T1000 (cell line): ENCODE measurements at regions not wholly inside any gene's neighbourhood (a gene's known extent, or its start where the extent isn't known, plus 50 kb on each side); places are given as distances from the start of the nearest gene placed in this dataset.
"Not testable (repeated sequence)": the region's sequence is repeated elsewhere in the genome, so short reads cannot be mapped to it uniquely, and the experiment has no call there.

Experiments
- DNase-seq: peaks from one replicate; lab custom pipeline; 2025; ENCODE audit warnings: mixed read lengths; lab: John Stamatoyannopoulos, UW

DNA sequence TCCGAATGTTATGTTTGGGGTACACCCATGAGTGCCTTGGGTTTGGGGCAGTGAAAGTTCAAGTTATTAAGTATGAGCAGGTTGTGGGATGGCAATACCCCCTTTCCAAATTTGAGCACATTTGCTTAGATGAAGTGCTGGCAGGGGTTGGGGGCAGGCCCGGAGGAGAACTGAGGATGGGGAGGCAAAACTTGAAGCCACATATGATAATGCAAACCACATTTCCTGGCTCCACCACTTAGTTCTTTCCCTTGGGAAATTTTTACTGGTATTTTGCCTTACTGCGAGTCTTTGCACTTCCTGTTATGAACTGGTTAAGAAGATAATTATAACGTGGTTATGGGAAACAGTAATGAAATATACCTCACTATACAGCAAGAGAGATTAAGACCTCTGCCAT lies 336.0 kb upstream of the ONECUT1 start:
- no peak for DNase-seq

DNA sequence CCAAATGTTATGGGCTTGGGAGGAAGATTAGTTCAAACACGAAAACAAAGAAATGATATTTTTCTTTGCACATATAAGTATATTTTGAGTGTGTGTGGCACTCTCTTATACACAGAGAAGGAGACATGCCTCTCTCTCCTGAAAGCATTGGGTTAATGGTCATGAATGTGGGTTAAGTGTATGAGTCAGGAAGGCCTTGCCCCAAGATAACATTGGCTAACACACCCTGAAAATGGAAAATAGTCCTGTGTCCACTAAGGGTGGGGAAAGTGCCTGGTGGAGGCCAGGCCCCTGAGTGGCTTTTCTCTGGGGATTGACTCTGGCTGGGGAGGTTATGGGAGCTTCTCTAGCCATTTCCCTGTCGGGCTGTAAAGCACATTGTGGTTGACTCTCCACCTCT lies 332.7 kb upstream of the ONECUT1 start:
- DNase-seq = no peak

DNA sequence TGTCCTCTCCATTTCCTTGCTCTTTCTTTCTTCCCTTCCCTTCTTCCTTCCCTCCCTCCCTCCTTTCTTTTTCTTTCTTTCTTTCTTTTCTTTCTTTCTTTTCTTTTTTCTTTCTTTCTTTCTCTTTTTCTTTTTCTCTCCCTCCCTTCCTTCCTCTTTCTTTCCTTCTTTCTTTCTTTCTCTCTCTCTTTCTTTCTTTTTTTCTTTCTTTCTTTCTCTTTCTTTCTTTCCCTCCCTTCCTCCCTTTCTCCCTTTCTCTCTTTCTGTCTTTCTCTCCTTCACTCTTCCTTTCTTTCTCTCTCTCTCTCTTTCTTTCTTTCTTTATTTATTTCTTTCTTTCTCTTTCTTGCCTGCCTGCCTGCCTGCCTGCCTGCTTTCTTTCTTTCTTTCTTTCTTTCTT lies 326.8 kb upstream of the ONECUT1 start:
- DNase-seq = not testable (repeated sequence)

DNA sequence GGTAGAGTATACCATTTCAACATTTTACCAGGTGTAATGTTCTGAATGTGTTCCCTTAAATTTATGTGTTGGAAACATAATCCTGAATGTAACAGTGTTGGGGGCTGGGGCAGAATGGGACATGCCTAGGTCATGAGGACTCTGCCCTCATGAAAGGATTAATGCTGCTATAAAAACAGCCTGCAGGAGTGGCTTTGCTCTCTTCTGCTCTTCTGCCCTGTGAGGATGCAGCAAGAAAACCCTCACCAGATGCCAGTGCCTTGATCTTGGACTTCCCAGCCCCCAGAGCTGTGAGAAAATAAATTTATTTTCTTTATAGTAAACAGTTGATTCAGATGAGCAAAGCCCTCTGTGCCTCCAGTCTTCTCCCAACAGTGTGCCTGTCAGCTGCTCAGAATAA lies 326.0 kb upstream of the ONECUT1 start:
- DNase-seq = no peak

DNA sequence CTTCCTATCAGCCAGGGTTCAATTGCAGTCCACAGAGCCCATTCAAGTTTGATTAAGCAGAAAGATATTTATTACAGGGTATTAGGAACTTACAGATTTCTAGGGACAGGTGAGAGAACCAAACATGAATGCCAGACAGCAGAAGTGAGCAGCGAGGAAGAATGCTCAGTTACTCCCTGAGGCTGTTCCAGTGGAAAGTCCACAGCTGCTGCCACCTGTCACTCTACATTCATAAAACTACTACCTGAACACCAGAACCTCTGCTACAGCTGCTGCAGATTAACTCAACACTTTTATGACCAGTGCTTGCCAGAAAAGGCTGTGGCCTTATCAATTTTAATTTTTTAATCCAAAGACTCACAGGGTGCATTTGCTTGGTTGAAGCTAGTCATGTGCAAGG lies 325.4 kb upstream of the ONECUT1 start:
- no peak for DNase-seq

DNA sequence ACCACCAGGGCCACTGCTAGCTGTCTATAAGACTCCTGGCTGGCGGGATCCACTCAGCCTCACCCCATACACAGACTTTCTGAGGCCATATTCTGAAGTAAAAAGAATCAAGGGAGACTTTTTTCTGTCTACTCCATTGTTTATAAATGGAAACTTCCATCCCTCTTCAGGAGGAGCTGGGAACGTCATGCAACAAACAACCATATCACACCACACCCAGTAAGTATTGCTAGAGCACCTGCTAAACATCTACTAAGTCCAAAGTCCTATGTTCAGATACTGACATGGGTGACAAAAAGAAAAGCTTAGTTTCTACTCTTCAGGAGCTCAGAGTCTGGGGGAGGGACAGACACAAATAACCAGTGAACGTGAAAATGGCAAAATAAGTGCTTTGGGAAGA lies 324.8 kb upstream of the ONECUT1 start:
- no peak for DNase-seq

DNA sequence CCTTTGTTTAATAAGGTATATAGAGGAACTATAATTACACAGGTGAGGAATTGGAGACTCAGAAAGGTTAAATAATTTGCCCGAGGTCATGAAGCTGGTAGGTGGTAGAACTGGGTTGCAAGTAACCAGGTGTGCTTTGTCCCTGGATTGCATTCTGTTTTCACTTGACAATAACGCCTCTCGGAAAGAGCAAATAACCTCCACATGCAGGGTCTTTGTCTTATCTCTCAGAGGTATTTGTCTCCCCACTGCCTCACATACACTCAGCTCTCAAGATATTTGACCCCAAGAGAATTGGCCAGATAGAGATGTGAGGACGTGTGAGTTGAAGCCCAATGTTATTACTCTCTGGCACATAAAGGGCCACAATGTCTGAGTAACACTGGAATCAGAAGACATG lies 320.9 kb upstream of the ONECUT1 start:
- no peak for DNase-seq

DNA sequence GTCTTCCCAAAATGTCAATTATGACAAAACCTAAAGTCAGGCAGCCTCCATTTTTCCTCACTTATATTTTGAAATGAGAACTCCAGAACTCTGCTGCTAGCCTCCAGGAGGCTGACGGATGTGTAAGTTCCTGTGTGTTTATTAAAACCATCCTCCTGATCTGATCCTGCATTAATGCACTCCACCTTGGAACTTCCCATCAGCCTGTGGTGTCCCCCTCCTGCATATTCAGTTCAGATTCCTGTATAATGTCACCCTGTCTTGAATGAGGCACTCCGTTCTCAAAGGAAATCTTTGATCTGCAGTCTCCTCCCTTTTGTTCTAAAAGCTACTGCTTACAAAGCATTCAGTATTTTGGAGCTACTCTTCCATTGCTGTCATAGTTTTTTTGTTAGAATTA lies 318.2 kb upstream of the ONECUT1 start:
- DNase-seq = no peak

DNA sequence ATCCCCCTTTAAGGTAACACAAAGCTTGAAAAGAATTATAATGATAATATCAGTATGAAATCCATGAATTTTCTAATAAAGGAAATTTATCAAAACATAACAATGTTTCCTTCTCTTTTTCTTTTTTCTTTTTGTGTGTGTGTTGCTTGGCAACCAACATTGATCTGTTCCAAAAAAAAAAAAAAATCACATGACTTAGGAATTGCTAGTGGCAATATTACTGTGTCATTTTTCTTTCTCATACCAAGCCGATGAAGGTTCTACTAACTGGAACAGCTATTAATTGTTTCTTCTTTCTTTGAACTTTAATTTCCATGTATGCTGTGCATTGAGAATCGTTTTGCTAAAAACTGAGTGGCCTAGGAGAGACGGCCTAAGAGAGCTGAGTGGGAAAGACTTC lies 317.7 kb upstream of the ONECUT1 start:
- DNase-seq = no peak

DNA sequence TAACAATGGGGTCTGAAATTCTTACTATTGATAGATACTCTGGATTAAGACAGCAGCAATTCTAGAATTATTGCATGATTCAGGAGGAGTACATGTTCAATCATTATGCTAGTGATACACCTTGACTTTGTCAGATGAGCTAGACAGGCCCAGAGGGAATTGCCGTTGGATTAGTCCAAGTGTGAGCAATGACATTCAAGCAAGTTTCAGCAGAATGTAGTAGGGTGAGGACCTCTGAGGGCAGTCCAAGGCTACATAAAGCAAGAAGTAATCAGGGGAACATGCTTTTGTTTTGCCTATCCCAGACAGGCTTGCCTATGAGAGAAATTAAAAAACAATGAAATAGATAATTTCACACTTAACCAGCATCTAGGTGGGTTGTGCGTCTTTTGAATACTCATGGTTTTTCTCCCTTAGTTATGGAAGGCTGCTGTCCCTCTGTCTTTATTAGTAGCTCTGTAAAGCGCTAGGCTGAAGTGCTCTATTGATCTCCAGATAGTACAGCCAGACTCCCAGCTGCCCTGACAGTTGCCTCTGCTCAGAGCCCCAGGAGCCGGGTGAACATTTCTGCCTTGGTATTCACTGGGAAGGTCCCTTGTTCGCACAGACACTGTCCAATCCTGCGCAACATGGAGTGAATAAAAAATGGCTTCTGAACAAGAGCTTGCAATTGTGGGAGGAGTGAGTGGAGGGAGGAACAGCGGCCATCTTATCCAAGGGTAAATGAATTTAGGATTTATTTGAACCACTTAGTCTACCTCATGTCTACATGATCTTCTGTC lies 316.6 kb upstream of the ONECUT1 start:
- no peak for DNase-seq

DNA sequence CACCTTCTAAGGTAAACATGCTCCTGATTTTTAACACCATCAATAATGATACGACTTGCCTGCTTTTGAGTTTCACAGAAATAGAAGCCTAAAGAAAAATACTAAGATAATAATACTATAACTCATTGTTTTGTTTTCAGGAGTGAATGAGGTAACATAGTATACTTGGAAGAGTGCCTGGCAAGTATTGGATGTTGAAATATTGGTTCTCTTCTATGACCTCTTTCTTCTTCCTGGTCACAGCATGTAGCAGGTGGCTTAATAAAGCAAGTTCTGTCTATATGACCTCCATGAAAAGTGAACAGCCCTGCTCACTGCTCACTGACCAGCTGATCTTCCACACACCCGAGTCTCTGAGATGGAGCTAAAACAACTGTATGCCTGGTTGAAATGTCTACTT lies 312.3 kb upstream of the ONECUT1 start:
- DNase-seq = no peak

DNA sequence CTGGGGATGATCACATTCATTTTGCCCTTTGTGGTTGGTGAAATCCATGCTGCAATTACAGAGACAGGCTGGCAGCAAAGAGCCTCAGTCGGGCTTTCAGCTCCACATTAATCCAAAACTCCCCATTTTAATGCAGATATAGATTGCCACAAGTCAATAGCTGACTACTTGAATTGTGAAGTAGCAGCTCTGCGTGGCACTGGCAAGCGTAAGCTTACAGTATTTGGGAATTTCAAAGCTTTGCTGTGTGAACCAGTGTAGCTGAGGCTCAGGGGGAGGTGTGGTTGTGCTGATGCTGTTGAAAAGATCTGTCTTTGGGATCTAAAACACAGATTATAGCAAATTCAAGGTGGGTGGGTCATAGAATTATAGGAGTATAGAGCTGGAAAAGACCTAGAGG lies 290.3 kb upstream of the ONECUT1 start:
- no peak for DNase-seq

DNA sequence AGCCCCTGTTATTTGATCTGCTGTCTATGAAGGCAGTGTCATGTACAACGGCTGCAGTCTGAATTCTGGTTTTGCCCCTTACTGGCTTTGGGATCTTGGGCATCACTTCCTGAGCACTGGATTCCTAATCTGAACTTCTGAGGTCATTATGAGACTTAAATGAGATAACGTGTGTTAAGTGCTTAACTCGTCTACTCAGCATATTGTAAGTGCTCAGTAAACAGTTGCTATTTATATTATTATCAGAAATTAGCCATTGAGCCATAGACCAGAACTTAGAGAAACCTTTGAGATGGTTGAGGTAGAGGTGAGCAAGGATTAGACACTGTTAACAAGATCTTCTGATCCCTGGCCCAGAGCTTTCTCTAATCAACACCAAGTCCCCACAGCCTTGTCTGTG lies 284.1 kb upstream of the ONECUT1 start:
- DNase-seq = no peak

DNA sequence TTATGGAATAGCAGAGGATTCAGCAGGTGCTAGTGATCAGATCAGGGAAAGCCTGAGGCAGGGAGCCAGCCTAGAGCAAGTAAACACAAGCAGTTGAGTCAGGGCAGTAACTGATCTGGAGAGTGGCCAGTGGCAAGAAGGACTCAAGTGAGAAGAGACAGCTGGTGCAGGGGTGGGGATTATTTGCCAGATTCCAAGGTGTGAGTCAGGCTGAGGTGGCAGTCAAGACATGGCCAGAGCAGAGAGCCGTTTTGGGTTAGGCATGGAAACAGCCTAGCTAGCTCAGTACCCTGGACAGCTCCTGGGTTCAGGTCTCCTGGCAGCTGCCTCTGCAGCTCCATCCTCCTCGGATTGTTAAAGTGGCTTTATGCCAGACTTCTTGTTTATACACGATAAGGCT lies 281.9 kb upstream of the ONECUT1 start:
- peak; percentile 88 for DNase-seq

DNA sequence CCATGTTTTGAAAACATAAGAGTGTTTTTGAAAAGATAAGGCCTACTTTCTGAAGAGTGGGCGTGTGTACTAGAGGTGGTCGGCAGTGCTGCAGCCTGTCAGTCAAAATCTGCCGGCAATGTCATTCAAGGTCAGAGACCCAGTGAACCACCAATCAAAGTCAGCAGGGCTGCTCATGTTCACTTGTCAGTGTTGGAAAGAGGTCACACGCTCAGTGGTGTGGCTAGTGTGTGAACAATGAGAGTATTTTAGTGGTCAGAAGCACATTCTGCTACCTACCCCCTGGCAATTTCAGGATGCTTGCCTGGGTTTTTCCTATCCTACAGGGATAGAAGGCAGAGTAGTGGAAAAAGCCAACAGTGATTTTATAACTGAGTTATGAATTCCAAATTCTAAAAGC lies 278.5 kb upstream of the ONECUT1 start:
- DNase-seq = no peak

DNA sequence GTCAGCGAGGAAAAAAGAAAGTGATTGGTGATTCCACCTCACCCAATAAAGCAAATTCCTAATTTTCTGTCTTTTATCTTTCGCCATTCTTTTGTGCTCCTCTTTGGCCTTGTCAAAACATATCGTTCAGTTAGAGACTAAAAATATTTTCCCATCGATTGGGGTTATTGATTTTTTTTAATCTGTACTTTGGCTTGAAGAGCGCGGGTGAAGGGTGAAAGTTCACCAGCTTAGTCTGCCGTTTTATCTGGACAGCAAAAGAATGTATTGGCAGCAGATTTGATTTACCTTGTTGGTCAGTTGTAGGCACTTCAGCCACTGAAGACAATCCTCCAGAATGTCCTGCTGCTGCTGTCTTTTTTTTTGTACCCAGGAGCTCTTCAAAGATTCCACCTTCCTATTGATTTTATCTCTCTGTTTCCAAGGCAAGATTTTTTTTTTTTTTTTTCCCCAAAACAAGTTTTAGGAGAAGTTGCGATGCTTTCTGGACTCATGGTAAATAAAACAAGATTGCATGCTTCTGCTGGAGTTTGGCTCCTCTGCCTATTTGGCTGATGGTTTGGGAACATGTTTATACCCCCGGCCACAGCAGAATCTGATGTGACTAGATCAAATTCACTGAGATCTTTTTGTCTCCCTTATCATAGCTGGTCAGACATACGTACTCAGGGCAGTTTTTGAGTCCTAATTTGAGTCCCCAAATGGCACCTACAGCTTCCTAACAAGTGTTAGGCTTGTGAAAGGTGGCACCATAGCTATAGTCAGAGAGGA lies 269.3 kb upstream of the ONECUT1 start:
- DNase-seq = no peak

DNA sequence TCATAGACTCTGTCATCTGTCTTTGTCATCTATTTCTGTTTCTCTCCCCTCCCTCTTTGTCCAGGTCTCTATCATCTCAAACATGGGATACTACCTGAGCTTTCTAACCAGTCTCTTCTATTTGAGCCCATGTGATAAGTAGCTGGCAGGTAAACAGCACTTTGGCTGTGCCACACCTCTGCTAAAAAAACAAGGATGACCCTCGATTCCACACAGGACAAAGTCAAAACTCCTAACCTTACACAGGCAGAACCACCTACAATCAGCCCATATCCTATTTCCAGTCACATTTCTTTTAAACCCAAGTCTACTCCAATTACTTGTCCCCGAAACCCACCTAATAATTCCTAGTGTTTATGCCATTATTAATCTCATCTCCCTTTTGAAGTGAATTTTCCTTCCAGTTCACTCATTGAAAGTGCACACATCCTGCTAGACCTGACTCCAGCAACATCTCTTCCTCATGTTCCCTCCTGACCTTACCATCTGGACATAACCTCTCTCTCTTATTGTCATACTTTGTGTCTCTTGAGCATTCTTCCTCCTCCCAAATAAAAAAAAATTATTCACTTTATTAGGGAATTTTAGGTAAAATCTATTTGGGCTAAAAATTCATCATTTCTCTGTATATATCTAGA lies 256.1 kb upstream of the ONECUT1 start:
- DNase-seq = no peak

DNA sequence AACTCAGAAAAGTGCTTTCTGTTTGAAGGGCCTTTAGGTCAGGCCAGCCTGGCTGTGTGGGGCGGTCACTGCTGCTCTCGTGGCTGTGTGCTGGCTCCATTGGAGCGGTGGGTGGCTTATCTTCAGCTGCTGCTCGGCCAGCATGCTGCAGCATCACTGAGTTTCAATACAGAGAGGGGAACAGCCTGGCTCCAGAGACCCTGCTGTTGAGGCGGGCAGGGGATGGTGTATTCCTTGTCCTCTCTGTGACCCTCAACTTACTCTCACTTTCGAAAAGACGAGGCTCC lies 248.5 kb upstream of the ONECUT1 start:
- no peak for DNase-seq

DNA sequence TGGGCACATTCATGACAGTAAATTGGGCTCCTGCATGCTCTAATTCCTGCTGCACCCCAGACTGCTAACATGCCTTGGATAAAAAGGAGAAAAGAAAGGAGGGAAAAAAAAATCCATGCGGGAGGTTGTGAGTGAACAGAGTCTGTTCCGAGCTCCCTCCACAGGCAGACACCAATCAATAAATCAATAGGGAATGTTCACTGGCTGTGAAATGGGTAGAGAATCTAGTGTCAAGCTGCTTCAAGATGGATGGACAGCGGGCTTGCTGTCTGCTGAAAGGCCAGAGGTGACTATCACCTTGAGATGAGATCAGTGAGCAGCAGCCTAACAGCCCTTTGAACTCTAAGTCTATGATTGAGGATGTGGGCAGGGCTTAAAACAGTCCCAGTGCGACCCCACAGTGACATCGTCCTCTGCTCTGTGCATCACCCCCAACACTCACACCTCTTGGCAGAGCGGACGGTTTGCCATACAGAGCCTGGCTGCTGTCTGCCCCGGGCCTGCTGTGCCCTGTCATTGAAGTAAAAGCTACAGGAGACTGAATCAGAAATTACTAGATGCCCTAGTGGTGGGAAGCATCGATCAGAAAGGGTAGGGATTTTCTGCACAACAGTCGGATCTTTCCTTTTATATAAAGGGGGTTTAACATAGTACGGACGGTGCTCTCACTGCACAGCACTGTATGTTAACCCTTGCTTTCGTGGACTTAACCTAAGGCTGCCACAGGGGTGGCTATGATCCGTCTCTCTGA lies 247.9 kb upstream of the ONECUT1 start:
- no peak for DNase-seq

DNA sequence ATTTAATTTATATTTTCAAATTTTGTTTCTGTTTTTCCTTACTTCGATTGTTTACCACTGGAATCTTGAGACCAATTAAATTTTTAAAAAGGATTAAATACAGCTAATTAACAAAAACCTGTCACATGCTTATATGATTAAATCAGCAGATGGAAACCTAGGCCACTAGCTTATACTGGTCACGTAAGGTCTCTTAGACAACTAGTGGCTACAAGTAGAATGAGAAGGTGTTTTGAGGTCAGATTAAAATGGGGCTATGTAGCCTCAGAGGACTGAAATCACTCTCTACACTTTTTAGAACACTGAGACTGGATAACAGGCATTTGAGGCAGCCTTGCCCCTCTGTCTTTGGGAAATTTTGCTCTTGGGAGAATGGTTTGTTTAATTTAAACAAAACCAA lies 246.5 kb upstream of the ONECUT1 start:
- no peak for DNase-seq

DNA sequence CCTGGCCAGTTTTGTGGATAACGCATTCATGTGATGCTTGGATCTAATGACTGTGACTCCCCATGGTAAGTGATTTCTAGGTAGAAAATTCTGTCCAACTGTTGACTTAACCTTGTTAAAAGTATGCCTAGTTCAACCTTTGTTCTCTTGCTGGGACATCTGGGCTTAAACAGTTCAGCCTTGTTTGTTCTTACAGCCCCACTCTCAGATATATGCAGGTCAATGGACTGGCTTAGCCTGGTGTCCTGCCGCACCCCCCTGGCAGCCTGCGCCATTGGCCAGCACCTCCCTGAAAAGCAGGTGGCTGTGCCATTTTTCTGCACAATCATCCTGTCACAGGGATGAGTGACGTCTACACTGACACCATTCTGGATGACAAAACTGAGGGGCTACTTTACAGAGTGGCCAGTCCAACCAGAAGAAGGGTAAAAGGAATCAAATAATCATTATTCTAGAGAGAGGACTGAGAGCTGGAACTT lies 244.7 kb upstream of the ONECUT1 start:
- no peak for DNase-seq

DNA sequence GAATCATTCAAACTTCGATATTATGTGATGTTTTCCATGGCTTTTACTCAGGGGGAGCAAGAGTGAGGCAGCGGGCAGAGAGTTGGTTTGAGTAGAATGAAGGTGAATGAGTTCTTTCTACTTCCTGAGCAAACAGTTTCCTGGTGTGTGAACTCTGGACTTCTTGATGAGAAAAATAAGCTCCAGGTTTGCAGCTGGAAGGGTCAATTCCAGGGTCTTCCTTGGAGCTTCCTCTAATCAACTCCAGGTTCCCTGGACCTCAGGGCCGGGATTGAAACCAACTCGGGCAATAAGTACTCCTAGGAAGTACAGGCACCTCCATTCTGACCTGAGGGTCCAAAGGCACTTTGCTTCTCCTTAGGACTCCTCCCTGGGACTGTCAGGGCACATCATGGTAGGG lies 243.6 kb upstream of the ONECUT1 start:
- DNase-seq = no peak

DNA sequence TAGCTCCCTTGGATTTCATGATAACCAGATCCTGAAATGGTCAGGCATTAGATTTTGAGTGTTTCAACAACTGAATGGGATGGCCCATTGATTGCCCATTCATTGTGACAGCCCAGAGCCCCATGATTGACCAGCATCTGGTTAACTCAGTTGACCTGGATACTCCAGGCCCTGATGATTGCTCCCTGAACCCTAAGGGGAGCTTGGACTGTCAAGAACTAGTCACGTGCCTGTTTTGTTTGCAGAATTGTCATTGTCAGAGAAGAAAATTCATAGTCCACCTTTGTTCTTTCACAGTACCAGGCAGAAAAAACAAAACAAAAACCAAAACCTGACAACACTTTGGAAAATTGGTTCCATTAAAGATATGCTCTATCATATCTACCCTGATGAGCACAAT lies 241.3 kb upstream of the ONECUT1 start:
- no peak for DNase-seq
